Fibroblast of villous mesenchyme (primary cell): ENCODE measurements at regions not wholly inside any gene's neighbourhood (a gene's known extent, or its start where the extent isn't known, plus 50 kb on each side); places are given as distances from the start of the nearest gene placed in this dataset.

Source experiments
- DNase-seq: peaks from one replicate; pipeline ENCODE4 v3.0.0-alpha.2; 2010; ENCODE audit warnings: low read depth
- H3K4me3 ChIP-seq: 2 replicates; pipeline ENCODE4 v1.5.1; 2011; ENCODE audit warnings: low read depth, mild to moderate bottlenecking, low read length
- TF ChIP-seq, protein P1 (sequence below): IDR thresholded peaks from 2 replicates; pipeline ENCODE4 v1.5.1; 2012; ENCODE audit warnings: low read depth, mild to moderate bottlenecking, low read length; ENCODE audit not compliant: insufficient read depth

DNA sequence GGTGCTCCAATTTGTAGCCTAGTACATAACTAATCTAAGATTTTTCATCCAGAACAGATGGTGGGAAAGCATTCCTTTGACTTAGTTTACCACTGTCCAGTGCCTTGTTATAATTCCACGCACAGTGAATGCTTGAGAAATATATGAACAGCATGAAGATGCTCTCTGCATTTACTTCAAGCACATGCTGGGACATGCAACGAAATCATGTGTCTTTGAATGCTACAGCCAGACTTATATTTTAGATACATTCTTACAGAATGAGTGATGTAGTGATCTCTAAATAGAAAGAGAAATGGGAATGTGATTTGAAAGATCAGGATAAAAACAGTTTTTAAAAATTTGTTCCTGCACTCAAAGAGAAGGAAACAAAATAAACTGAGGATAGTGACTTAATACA lies 398.3 kb downstream of the FBXO15 start:
- TF ChIP-seq, protein P1, sequence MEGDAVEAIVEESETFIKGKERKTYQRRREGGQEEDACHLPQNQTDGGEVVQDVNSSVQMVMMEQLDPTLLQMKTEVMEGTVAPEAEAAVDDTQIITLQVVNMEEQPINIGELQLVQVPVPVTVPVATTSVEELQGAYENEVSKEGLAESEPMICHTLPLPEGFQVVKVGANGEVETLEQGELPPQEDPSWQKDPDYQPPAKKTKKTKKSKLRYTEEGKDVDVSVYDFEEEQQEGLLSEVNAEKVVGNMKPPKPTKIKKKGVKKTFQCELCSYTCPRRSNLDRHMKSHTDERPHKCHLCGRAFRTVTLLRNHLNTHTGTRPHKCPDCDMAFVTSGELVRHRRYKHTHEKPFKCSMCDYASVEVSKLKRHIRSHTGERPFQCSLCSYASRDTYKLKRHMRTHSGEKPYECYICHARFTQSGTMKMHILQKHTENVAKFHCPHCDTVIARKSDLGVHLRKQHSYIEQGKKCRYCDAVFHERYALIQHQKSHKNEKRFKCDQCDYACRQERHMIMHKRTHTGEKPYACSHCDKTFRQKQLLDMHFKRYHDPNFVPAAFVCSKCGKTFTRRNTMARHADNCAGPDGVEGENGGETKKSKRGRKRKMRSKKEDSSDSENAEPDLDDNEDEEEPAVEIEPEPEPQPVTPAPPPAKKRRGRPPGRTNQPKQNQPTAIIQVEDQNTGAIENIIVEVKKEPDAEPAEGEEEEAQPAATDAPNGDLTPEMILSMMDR: no peak
- DNase-seq: no peak
- no peak overlapping the region for H3K4me3 ChIP-seq

DNA sequence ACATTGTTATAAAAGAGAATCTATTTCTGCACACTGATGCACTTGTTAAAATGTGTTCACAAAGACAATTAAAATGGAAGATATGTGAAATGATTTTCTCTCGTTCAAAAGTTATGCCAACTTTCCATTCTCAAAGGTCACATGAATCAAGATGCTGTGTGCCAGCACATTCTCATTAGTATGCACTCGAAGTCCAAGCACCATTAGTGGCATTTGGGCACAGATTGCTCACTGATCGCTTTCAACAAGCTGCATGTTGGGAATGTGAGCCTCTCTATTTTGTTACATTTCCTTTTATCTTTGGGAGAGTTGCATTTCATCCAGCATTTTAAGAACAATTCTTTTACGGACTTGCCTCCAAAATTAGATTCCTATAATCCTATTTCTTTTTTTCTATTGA lies 398.9 kb downstream of the FBXO15 start:
- DNase-seq: no peak
- no peak overlapping the region for H3K4me3 ChIP-seq
- TF ChIP-seq, protein P1: no peak

DNA sequence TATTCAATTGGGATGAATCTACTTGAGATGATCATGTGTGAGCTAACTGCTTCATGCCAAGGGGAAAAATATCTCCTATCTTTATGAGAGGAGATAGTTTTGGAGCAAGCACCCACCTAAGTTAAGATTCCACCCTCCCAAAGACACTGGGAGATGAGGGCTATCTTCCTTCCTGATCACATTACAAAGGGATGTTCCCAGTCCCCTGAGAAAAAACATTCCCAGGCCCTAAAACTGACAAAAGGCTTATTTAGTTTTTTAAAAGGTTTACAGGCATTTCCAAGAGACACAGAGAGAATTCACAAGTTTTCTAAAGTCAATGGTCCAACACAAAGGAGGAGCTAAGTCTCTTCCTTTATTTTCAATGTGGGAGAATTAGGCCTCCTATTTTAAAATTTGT lies 401.5 kb downstream of the FBXO15 start:
- DNase-seq: no peak
- TF ChIP-seq, protein P1: no peak
- no peak overlapping the region for H3K4me3 ChIP-seq

DNA sequence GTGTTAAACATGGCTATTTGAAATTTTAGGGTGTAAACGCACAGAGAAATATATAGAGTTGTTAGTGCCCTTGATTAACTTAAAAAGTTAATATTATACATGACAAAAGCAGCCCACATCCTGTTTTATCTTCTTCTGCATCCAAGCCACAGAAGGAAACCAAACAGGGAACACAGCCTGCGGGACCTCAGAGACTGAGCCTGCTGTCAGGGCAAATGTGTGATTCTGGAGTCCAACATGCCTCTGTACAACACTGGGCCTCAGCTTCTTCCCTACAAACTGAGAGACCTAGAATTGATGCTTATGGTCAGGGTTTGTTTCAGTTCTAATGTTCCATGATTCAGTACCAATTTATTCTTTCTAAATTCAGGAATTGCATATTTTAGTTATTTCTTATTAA lies 404.7 kb downstream of the FBXO15 start:
- no peak for DNase-seq
- TF ChIP-seq, protein P1: no peak

DNA sequence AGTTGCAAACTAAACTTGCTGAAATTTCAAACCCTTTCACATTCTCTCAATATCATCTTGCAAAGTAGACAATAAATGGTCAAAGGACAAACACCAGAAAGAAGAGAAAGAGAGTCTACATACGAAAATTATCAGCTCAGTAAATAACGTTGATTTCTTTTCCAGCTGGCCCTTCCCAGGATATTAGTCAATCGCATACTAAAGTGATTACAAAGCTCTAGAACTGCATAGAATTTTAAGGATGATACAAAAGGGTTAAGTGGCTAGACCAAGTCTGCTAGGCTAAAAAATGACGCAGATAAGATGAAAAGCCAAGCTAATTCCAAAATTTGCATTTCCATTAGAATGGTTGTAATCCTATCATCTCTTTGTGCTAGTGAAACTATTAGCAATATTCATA lies 405.7 kb downstream of the FBXO15 start:
- TF ChIP-seq, protein P1: no peak
- no peak overlapping the region for H3K4me3 ChIP-seq
- peak; percentile 15 for DNase-seq

More for the DNA sequence above, 404.7 kb downstream of the FBXO15 start:
- no peak overlapping the region for H3K4me3 ChIP-seq

DNA sequence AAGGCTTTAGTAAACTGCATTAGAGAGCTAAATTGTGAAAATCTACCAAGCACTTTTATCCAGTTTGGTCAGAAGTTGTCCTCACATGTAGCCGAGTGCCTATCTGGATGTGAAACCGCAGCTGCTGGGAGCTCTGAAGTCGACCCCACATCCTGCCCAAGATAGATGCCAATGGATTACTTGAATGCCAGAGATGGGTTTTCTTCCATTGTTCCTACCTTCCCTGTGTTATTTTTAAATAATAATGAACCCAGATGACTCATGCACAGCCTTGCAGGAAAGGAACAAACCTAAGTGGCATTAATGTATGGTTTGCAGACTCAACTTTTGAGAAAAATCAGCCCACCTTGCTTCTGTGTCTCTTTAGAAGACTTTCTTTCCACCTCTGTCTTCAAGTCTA lies 408.5 kb downstream of the FBXO15 start:
- TF ChIP-seq, protein P1: no peak
- DNase-seq: no peak
- no peak overlapping the region for H3K4me3 ChIP-seq

DNA sequence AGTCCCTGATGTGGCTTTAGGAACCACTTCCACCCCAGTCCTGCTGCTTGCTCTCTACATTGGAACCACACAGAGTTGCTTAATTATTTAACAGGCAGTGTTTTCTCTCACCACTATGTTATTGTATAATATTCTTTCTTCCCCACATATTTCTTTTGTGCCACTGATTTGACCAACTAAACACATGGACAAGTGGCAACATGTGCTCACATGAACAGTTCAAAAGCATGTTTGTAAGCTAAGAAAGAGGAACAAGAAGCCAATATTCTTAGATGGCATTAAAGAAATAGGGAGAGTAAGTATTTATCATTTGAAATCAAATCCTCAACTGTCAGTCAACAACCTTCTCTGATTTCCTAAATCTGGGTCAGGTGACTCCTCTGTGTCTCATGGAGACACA lies 409.6 kb downstream of the FBXO15 start:
- no peak for DNase-seq
- TF ChIP-seq, protein P1: no peak
- H3K4me3 ChIP-seq: no peak overlapping the region
